GM23338 (cell line): ENCODE measurements at regions not wholly inside any gene's neighbourhood (a gene's known extent, or its start where the extent isn't known, plus 50 kb on each side); places are given as distances from the start of the nearest gene placed in this dataset.

ENCODE experiments used
- ATAC-seq: fragments of 200-7000 bp; cut with Tn5 transposase; 3 replicates; pipeline ENCODE4 v1.9.1; 2020
- DNase-seq: peaks from one replicate; pipeline ENCODE4 v3.0.0-alpha.2; 2015; ENCODE audit warnings: low spot score
- H2AFZ ChIP-seq: fragments of 200-600 bp; sonication (generic); 2 replicates; pipeline ENCODE4 v1.8.0; 2016; ENCODE audit warnings: antibody characterized with exemption, mild to moderate bottlenecking, moderate library complexity
- H3F3A ChIP-seq: fragments of 200-600 bp; sonication (generic); replicated peaks from 2 replicates; pipeline ENCODE4 v1.8.0; 2017; ENCODE audit warnings: antibody characterized with exemption, mixed run types, low read depth
- H3K27ac ChIP-seq: fragments of 200-600 bp; sonication (generic); 2 replicates; pipeline ENCODE4 v1.6.1; 2016; ENCODE audit warnings: low read depth
- H3K27me3 ChIP-seq: fragments of 200-600 bp; sonication (generic); 2 replicates; pipeline ENCODE4 v1.8.0; 2016; ENCODE audit warnings: mild to moderate bottlenecking, mixed run types, moderate library complexity; ENCODE audit not compliant: insufficient read depth
- H3K36me3 ChIP-seq: fragments of 200-600 bp; sonication (generic); 2 replicates; pipeline ENCODE4 v1.8.0; 2016; ENCODE audit warnings: mild to moderate bottlenecking; ENCODE audit not compliant: insufficient read depth
- H3K4me1 ChIP-seq: fragments of 200-600 bp; sonication (generic); 2 replicates; pipeline ENCODE4 v1.8.0; 2016; ENCODE audit warnings: mild to moderate bottlenecking, moderate library complexity; ENCODE audit not compliant: insufficient read depth
- H3K4me2 ChIP-seq: fragments of 200-600 bp; sonication (generic); 2 replicates; pipeline ENCODE4 v1.7.1; 2017; ENCODE audit warnings: mixed run types
- H3K4me3 ChIP-seq: fragments of 200-600 bp; sonication (generic); 2 replicates; pipeline ENCODE4 v1.6.1; 2016; ENCODE audit warnings: mixed run types
- H3K79me2 ChIP-seq: fragments of 200-600 bp; sonication (generic); replicated peaks from 2 replicates; pipeline ENCODE4 v1.8.0; 2017; ENCODE audit warnings: mild to moderate bottlenecking; ENCODE audit not compliant: insufficient read depth
- H3K9me2 ChIP-seq: fragments of 200-600 bp; sonication (generic); 2 replicates; pipeline ENCODE4 v1.8.0; 2017; ENCODE audit not compliant: insufficient read depth
- H4K20me1 ChIP-seq: fragments of 200-600 bp; sonication (generic); replicated peaks from 2 replicates; pipeline ENCODE4 v1.8.0; 2017; ENCODE audit warnings: mild to moderate bottlenecking; ENCODE audit not compliant: insufficient read depth
- H3K27ac Mint-ChIP-seq: 2 replicates; pipeline ENCODE4 v1.8.0; 2020; ENCODE audit warnings: inconsistent platforms, mild to moderate bottlenecking, moderate library complexity, mixed read lengths
- H3K27me3 Mint-ChIP-seq: 3 replicates; pipeline ENCODE4 v1.8.0; 2022; ENCODE audit warnings: low read depth, mild to moderate bottlenecking, moderate library complexity, mixed read lengths, inconsistent platforms; ENCODE audit not compliant: insufficient read depth, poor library complexity
- H3K36me3 Mint-ChIP-seq: 3 replicates; pipeline ENCODE4 v1.8.0; 2021; ENCODE audit warnings: low read depth, mild to moderate bottlenecking, inconsistent platforms, moderate library complexity, mixed read lengths
- H3K4me1 Mint-ChIP-seq: 3 replicates; pipeline ENCODE4 v1.8.0; 2020; ENCODE audit warnings: mild to moderate bottlenecking, inconsistent platforms, mixed read lengths
- H3K4me3 Mint-ChIP-seq: 3 replicates; pipeline ENCODE4 v1.8.0; 2021; ENCODE audit warnings: moderate library complexity, mild to moderate bottlenecking, inconsistent platforms, mixed read lengths
- H3K9me3 Mint-ChIP-seq: 3 replicates; pipeline ENCODE4 v1.8.0; 2020; ENCODE audit warnings: moderate library complexity, mild to moderate bottlenecking, inconsistent platforms, mixed read lengths
- ZNF462 ChIP-seq: fragments of 250-450 bp; sonication (Bioruptor Pico); IDR thresholded peaks from 2 replicates; pipeline ENCODE4 v1.5.0; 2020; ENCODE audit warnings: mild to moderate bottlenecking, moderate library complexity

- no peak overlapping the region for H3K4me3 ChIP-seq
- H3K4me1 Mint-ChIP-seq, result peaks cover 5% of the 10 kb centered on the region; the same call in 2 of the 3 replicates
Measured at GRCh38 chr11:95711162-95711944, 78.2 kb downstream of the FAM76B start.

More at GRCh38 chr11:95711162-95711944, 78.2 kb downstream of the FAM76B start:
- no peaks in the 10 kb centered on the region for H3K79me2 ChIP-seq
- ATAC-seq (no peak), DNase-seq (no peak)
- H4K20me1 ChIP-seq, result no peaks in the 10 kb centered on the region
- TF ChIP-seq ZNF462 (CRISPR knock-in tag), result no peak
- no peaks in the 10 kb centered on the region for H3F3A ChIP-seq
- no peaks in the 10 kb centered on the region for H3K36me3 Mint-ChIP-seq
- no peaks in the 10 kb centered on the region for H3K27me3 Mint-ChIP-seq
- H3K9me2 ChIP-seq, result no peaks in the 10 kb centered on the region
- H3K9me3 Mint-ChIP-seq, result no peaks in the 10 kb centered on the region
- H2AFZ ChIP-seq, result no peak overlapping the region; the same call in 1 of the 2 replicates
- no peak overlapping the region for H3K4me3 Mint-ChIP-seq
- H3K27ac ChIP-seq, result no peak overlapping the region
- H3K27me3 ChIP-seq, result no peaks in the 10 kb centered on the region
- no peak overlapping the region for H3K4me2 ChIP-seq
- H3K27ac Mint-ChIP-seq, result no peak overlapping the region
- no peaks in the 10 kb centered on the region for H3K4me1 ChIP-seq
- H3K36me3 ChIP-seq, result no peaks in the 10 kb centered on the region
